ENCODE measurements at regions not wholly inside any gene's neighbourhood (a gene's known extent, or its start where the extent isn't known, plus 50 kb on each side); places are given as distances from the start of the nearest gene placed in this dataset.

DNA sequence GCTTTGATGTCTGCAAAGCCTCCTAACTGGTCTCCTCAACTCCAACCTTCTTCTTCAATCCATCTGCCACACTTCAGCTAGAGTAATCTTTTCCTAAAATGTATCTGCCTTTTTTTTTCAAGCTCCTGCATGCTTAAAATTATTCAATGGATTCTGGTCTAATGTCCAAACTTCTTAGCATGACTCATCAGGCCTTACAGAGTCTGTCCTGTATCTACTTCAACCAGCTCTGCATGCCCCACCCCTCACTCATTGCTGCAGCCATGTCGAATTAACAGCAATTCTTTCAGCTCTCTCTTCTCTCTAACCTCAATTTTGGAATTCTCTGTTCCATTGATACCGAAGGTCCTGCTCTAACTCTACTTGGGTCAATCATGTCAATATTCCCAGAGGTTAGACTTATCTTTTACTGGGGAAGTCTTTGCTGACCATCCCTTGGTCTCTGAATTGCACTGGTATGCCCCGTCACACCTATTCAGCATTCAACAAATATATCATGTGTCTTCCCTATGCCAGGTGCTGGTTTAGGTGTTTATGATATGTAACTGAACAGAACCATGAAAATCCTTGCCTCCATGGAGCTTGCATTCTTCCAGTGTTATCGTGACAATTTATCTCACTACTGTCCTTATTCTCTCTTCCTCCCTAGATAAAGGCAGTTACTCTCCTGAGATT, 88.5 kb upstream of the NANOGP8 start (continued):
- no peak for TF ChIP-seq FOXJ2 (tag; IDR thresholded peaks at IDR 0.05)
- no peak for TF ChIP-seq ETV5 (CRISPR knock-in tag; IDR thresholded peaks at IDR 0.05; ENCODE audit: low read depth)
- TF ChIP-seq CAMTA2 (CRISPR knock-in tag; conservative IDR thresholded peaks at IDR 0.05) = no peak
- TF ChIP-seq ILF3 (IDR thresholded peaks at IDR 0.05; ENCODE audit: borderline replicate concordance) = no peak
- no peak for TF ChIP-seq PYGO2 (tag; IDR thresholded peaks at IDR 0.05)
- no peak for TF ChIP-seq ZNF57 (CRISPR knock-in tag; IDR thresholded peaks at IDR 0.05)
- peak; percentile 12; the same call in 1 of the 2 replicates for TF ChIP-seq MAFF (IDR thresholded peaks at IDR 0.05; ENCODE audit: low read length)
- no peak for TF ChIP-seq FOXK2 (conservative IDR thresholded peaks at IDR 0.05 in 1 of 2, IDR thresholded peaks at IDR 0.05 in 1 of 2; ENCODE audit: low read depth in 2 of 2)
- no peak for TF ChIP-seq TAF7 (tag; IDR thresholded peaks at IDR 0.05)
- TF ChIP-seq, protein P1, sequence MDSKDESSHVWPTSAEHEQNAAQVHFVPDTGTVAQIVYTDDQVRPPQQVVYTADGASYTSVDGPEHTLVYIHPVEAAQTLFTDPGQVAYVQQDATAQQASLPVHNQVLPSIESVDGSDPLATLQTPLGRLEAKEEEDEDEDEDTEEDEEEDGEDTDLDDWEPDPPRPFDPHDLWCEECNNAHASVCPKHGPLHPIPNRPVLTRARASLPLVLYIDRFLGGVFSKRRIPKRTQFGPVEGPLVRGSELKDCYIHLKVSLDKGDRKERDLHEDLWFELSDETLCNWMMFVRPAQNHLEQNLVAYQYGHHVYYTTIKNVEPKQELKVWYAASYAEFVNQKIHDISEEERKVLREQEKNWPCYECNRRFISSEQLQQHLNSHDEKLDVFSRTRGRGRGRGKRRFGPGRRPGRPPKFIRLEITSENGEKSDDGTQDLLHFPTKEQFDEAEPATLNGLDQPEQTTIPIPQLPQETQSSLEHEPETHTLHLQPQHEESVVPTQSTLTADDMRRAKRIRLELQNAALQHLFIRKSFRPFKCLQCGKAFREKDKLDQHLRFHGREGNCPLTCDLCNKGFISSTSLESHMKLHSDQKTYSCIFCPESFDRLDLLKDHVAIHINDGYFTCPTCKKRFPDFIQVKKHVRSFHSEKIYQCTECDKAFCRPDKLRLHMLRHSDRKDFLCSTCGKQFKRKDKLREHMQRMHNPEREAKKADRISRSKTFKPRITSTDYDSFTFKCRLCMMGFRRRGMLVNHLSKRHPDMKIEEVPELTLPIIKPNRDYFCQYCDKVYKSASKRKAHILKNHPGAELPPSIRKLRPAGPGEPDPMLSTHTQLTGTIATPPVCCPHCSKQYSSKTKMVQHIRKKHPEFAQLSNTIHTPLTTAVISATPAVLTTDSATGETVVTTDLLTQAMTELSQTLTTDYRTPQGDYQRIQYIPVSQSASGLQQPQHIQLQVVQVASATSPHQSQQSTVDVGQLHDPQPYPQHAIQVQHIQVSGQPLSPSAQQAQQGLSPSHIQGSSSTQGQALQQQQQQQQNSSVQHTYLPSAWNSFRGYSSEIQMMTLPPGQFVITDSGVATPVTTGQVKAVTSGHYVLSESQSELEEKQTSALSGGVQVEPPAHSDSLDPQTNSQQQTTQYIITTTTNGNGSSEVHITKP (IDR thresholded peaks at IDR 0.05; ENCODE audit: partially characterized antibody) = peak; percentile 75
- TF ChIP-seq RBM25 (IDR thresholded peaks at IDR 0.05; ENCODE audit: low read depth, low read length, severe bottlenecking) = no peak
- TF ChIP-seq, protein P2, sequence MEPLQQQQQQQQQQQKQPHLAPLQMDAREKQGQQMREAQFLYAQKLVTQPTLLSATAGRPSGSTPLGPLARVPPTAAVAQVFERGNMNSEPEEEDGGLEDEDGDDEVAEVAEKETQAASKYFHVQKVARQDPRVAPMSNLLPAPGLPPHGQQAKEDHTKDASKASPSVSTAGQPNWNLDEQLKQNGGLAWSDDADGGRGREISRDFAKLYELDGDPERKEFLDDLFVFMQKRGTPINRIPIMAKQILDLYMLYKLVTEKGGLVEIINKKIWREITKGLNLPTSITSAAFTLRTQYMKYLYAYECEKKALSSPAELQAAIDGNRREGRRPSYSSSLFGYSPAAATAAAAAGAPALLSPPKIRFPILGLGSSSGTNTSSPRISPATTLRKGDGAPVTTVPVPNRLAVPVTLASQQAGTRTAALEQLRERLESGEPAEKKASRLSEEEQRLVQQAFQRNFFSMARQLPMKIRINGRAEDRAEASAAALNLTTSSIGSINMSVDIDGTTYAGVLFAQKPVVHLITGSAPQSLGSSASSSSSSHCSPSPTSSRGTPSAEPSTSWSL (CRISPR knock-in tag; IDR thresholded peaks at IDR 0.05; ENCODE audit: borderline replicate concordance) = no peak
- TF ChIP-seq FOXJ3 (CRISPR knock-in tag; IDR thresholded peaks at IDR 0.05) = no peak
- TF ChIP-seq TAL1 (IDR thresholded peaks at IDR 0.05) = peak; percentile 60
- TF ChIP-seq, protein P3, sequence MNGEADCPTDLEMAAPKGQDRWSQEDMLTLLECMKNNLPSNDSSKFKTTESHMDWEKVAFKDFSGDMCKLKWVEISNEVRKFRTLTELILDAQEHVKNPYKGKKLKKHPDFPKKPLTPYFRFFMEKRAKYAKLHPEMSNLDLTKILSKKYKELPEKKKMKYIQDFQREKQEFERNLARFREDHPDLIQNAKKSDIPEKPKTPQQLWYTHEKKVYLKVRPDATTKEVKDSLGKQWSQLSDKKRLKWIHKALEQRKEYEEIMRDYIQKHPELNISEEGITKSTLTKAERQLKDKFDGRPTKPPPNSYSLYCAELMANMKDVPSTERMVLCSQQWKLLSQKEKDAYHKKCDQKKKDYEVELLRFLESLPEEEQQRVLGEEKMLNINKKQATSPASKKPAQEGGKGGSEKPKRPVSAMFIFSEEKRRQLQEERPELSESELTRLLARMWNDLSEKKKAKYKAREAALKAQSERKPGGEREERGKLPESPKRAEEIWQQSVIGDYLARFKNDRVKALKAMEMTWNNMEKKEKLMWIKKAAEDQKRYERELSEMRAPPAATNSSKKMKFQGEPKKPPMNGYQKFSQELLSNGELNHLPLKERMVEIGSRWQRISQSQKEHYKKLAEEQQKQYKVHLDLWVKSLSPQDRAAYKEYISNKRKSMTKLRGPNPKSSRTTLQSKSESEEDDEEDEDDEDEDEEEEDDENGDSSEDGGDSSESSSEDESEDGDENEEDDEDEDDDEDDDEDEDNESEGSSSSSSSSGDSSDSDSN (IDR thresholded peaks at IDR 0.05; ENCODE audit: borderline replicate concordance in 1 of 2, low read depth in 2 of 2, low read length in 2 of 2) = no peak
- TF ChIP-seq PURB (CRISPR knock-in tag; IDR thresholded peaks at IDR 0.05; ENCODE audit: low read depth) = no peak
- TF ChIP-seq, protein P4, sequence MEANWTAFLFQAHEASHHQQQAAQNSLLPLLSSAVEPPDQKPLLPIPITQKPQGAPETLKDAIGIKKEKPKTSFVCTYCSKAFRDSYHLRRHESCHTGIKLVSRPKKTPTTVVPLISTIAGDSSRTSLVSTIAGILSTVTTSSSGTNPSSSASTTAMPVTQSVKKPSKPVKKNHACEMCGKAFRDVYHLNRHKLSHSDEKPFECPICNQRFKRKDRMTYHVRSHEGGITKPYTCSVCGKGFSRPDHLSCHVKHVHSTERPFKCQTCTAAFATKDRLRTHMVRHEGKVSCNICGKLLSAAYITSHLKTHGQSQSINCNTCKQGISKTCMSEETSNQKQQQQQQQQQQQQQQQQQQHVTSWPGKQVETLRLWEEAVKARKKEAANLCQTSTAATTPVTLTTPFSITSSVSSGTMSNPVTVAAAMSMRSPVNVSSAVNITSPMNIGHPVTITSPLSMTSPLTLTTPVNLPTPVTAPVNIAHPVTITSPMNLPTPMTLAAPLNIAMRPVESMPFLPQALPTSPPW (CRISPR knock-in tag; IDR thresholded peaks at IDR 0.05) = 0 out of 2 replicates have a peak, but pooled peaks have one; percentile 10
- no peak for TF ChIP-seq ZNF184 (CRISPR knock-in tag; IDR thresholded peaks at IDR 0.05)
- no peak for TF ChIP-seq ZNF263 (CRISPR knock-in tag; IDR thresholded peaks at IDR 0.05; ENCODE audit: borderline replicate concordance)
